ENCODE measurements at regions not wholly inside any gene's neighbourhood (a gene's known extent, or its start where the extent isn't known, plus 50 kb on each side); places are given as distances from the start of the nearest gene placed in this dataset.

GRCh38 chr1:37303884-37304574 is 170.4 kb upstream of the ZC3H12A start:
- no peak for DNase-seq (ENCODE audit: low read depth)
- H3K27me3 ChIP-seq (replicated peaks; ENCODE audit: control insufficient read depth, insufficient read depth, low read length) = peaks cover 15% of the 10 kb centered on the region
- no peak overlapping the region for H3K4me3 ChIP-seq (ENCODE audit: low read length)
- no peaks in the 10 kb centered on the region for H3K4me1 ChIP-seq (ENCODE audit: control insufficient read depth, insufficient read depth, low read length)
- H3K36me3 ChIP-seq (ENCODE audit: control insufficient read depth, insufficient read depth, low read length, severe bottlenecking) = no peaks in the 10 kb centered on the region
- no peaks in the 10 kb centered on the region for H3K9me3 ChIP-seq (ENCODE audit: control insufficient read depth, low read length)
- H3K9ac ChIP-seq (ENCODE audit: low read length) = no peak overlapping the region

GRCh38 chr1:37305108-37305507 is 169.3 kb upstream of the ZC3H12A start:
- peaks cover 11% of the 10 kb centered on the region for H3K27me3 ChIP-seq (replicated peaks; ENCODE audit: control insufficient read depth, insufficient read depth, low read length)
- no peaks in the 10 kb centered on the region for H3K4me1 ChIP-seq (ENCODE audit: control insufficient read depth, insufficient read depth, low read length)
- DNase-seq (ENCODE audit: low read depth) = no peak
- H3K36me3 ChIP-seq (ENCODE audit: control insufficient read depth, insufficient read depth, low read length, severe bottlenecking) = no peaks in the 10 kb centered on the region
- H3K4me3 ChIP-seq (ENCODE audit: low read length) = no peak overlapping the region
- no peak overlapping the region for H3K9ac ChIP-seq (ENCODE audit: low read length)
- no peaks in the 10 kb centered on the region for H3K9me3 ChIP-seq (ENCODE audit: control insufficient read depth, low read length)

- no peak overlapping the region for H3K4me3 ChIP-seq (ENCODE audit: low read length)
- DNase-seq (ENCODE audit: low read depth) = no peak
- H3K9me3 ChIP-seq (ENCODE audit: control insufficient read depth, low read length) = no peaks in the 10 kb centered on the region
- H3K4me1 ChIP-seq (ENCODE audit: control insufficient read depth, insufficient read depth, low read length) = no peaks in the 10 kb centered on the region
- no peaks in the 10 kb centered on the region for H3K36me3 ChIP-seq (ENCODE audit: control insufficient read depth, insufficient read depth, low read length, severe bottlenecking)
- peaks cover 10% of the 10 kb centered on the region for H3K27me3 ChIP-seq (replicated peaks; ENCODE audit: control insufficient read depth, insufficient read depth, low read length)
- no peak overlapping the region for H3K9ac ChIP-seq (ENCODE audit: low read length)
Observed at GRCh38 chr1:37305841-37306240, 168.5 kb upstream of the ZC3H12A start.

GRCh38 chr1:37306461-37306860 is 167.9 kb upstream of the ZC3H12A start:
- DNase-seq (ENCODE audit: low read depth) = no peak

GRCh38 chr1:37306871-37307270 is 167.5 kb upstream of the ZC3H12A start:
- H3K9me3 ChIP-seq (ENCODE audit: control insufficient read depth, low read length) = no peaks in the 10 kb centered on the region
- no peak for DNase-seq (ENCODE audit: low read depth)

More at GRCh38 chr1:37306461-37306860, 167.9 kb upstream of the ZC3H12A start:
- peaks cover 6% of the 10 kb centered on the region for H3K27me3 ChIP-seq (replicated peaks; ENCODE audit: control insufficient read depth, insufficient read depth, low read length)
- no peak overlapping the region for H3K9ac ChIP-seq (ENCODE audit: low read length)
- H3K4me3 ChIP-seq (ENCODE audit: low read length) = no peak overlapping the region
- no peaks in the 10 kb centered on the region for H3K36me3 ChIP-seq (ENCODE audit: control insufficient read depth, insufficient read depth, low read length, severe bottlenecking)
- no peaks in the 10 kb centered on the region for H3K9me3 ChIP-seq (ENCODE audit: control insufficient read depth, low read length)
- no peaks in the 10 kb centered on the region for H3K4me1 ChIP-seq (ENCODE audit: control insufficient read depth, insufficient read depth, low read length)

GRCh38 chr1:37308031-37308960 is 166.1 kb upstream of the ZC3H12A start:
- no peak for DNase-seq (ENCODE audit: low read depth)
- no peaks in the 10 kb centered on the region for H3K36me3 ChIP-seq (ENCODE audit: control insufficient read depth, insufficient read depth, low read length, severe bottlenecking)
- H3K27me3 ChIP-seq (replicated peaks; ENCODE audit: control insufficient read depth, insufficient read depth, low read length) = peaks cover 6% of the 10 kb centered on the region
- H3K4me1 ChIP-seq (ENCODE audit: control insufficient read depth, insufficient read depth, low read length) = no peaks in the 10 kb centered on the region
- H3K9me3 ChIP-seq (ENCODE audit: control insufficient read depth, low read length) = no peaks in the 10 kb centered on the region
- no peak overlapping the region for H3K9ac ChIP-seq (ENCODE audit: low read length)
- H3K4me3 ChIP-seq (ENCODE audit: low read length) = no peak overlapping the region

More at GRCh38 chr1:37306871-37307270, 167.5 kb upstream of the ZC3H12A start:
- H3K4me3 ChIP-seq (ENCODE audit: low read length) = no peak overlapping the region
- peaks cover 6% of the 10 kb centered on the region for H3K27me3 ChIP-seq (replicated peaks; ENCODE audit: control insufficient read depth, insufficient read depth, low read length)
- no peaks in the 10 kb centered on the region for H3K36me3 ChIP-seq (ENCODE audit: control insufficient read depth, insufficient read depth, low read length, severe bottlenecking)
- no peaks in the 10 kb centered on the region for H3K4me1 ChIP-seq (ENCODE audit: control insufficient read depth, insufficient read depth, low read length)
- no peak overlapping the region for H3K9ac ChIP-seq (ENCODE audit: low read length)

- Histone ChIP-seq H3K9me3 (ENCODE audit: control insufficient read depth, low read length) (no peaks in the 10 kb centered on the region), H3K4me3 (ENCODE audit: low read length) (no peak overlapping the region), H3K27me3 (replicated peaks; ENCODE audit: control insufficient read depth, insufficient read depth, low read length) (peaks cover 8% of the 10 kb centered on the region), H3K9ac (ENCODE audit: low read length) (no peak overlapping the region), H3K4me1 (ENCODE audit: control insufficient read depth, insufficient read depth, low read length) (no peaks in the 10 kb centered on the region), H3K36me3 (ENCODE audit: control insufficient read depth, insufficient read depth, low read length, severe bottlenecking) (no peaks in the 10 kb centered on the region)
- DNase-seq (ENCODE audit: low read depth) = no peak
Observed at GRCh38 chr1:37309574-37309973, 164.8 kb upstream of the ZC3H12A start.

- H3K27me3 ChIP-seq (replicated peaks; ENCODE audit: control insufficient read depth, insufficient read depth, low read length) = peaks cover 9% of the 10 kb centered on the region
- H3K9me3 ChIP-seq (ENCODE audit: control insufficient read depth, low read length) = no peaks in the 10 kb centered on the region
- H3K4me1 ChIP-seq (ENCODE audit: control insufficient read depth, insufficient read depth, low read length) = no peaks in the 10 kb centered on the region
- no peaks in the 10 kb centered on the region for H3K36me3 ChIP-seq (ENCODE audit: control insufficient read depth, insufficient read depth, low read length, severe bottlenecking)
- H3K9ac ChIP-seq (ENCODE audit: low read length) = no peak overlapping the region
- no peak for DNase-seq (ENCODE audit: low read depth)
- H3K4me3 ChIP-seq (ENCODE audit: low read length) = no peak overlapping the region
Observed at GRCh38 chr1:37310064-37310463, 164.3 kb upstream of the ZC3H12A start.

- Histone ChIP-seq H3K27me3 (replicated peaks; ENCODE audit: control insufficient read depth, insufficient read depth, low read length) (peaks cover 49% of the 10 kb centered on the region), H3K36me3 (ENCODE audit: control insufficient read depth, insufficient read depth, low read length, severe bottlenecking) (no peaks in the 10 kb centered on the region), H3K4me3 (ENCODE audit: low read length) (no peak overlapping the region), H3K9ac (ENCODE audit: low read length) (no peak overlapping the region), H3K4me1 (ENCODE audit: control insufficient read depth, insufficient read depth, low read length) (no peaks in the 10 kb centered on the region), H3K9me3 (ENCODE audit: control insufficient read depth, low read length) (no peaks in the 10 kb centered on the region)
- no peak for DNase-seq (ENCODE audit: low read depth)
Observed at GRCh38 chr1:37315371-37315846, 159.0 kb upstream of the ZC3H12A start.

- H3K36me3 ChIP-seq (ENCODE audit: control insufficient read depth, insufficient read depth, low read length, severe bottlenecking) = no peaks in the 10 kb centered on the region
- no peak overlapping the region for H3K4me3 ChIP-seq (ENCODE audit: low read length)
- peaks cover 67% of the 10 kb centered on the region for H3K27me3 ChIP-seq (replicated peaks; ENCODE audit: control insufficient read depth, insufficient read depth, low read length)
- no peak for DNase-seq (ENCODE audit: low read depth)
- no peak overlapping the region for H3K9ac ChIP-seq (ENCODE audit: low read length)
- H3K4me1 ChIP-seq (ENCODE audit: control insufficient read depth, insufficient read depth, low read length) = no peaks in the 10 kb centered on the region
- H3K9me3 ChIP-seq (ENCODE audit: control insufficient read depth, low read length) = no peaks in the 10 kb centered on the region
Observed at GRCh38 chr1:37317870-37318467, 156.4 kb upstream of the ZC3H12A start.

- Histone ChIP-seq H3K9me3 (ENCODE audit: control insufficient read depth, low read length) (no peaks in the 10 kb centered on the region), H3K36me3 (ENCODE audit: control insufficient read depth, insufficient read depth, low read length, severe bottlenecking) (no peaks in the 10 kb centered on the region), H3K9ac (ENCODE audit: low read length) (no peak overlapping the region), H3K4me1 (ENCODE audit: control insufficient read depth, insufficient read depth, low read length) (no peaks in the 10 kb centered on the region), H3K27me3 (replicated peaks; ENCODE audit: control insufficient read depth, insufficient read depth, low read length) (peaks cover 67% of the 10 kb centered on the region), H3K4me3 (ENCODE audit: low read length) (no peak overlapping the region)
- no peak for DNase-seq (ENCODE audit: low read depth)
Observed at GRCh38 chr1:37318490-37318889, 155.9 kb upstream of the ZC3H12A start.

Measured in adipocyte (in vitro differentiated cells).